ENCODE measurements at regions not wholly inside any gene's neighbourhood (a gene's known extent, or its start where the extent isn't known, plus 50 kb on each side); places are given as distances from the start of the nearest gene placed in this dataset.

- no peak for DNase-seq (ENCODE audit: low read depth)
Observed at GRCh38 chr16:9186061-9186460, 94.6 kb downstream of the HAPSTR1 start.

- DNase-seq (ENCODE audit: low read depth): no peak
Observed at GRCh38 chr16:9188721-9189120, 97.3 kb downstream of the HAPSTR1 start.

GRCh38 chr16:9191274-9191850, 99.9 kb downstream of the HAPSTR1 start:
- DNase-seq (ENCODE audit: low read depth): no peak

- no peak for DNase-seq (ENCODE audit: low read depth)
Observed at GRCh38 chr16:9192746-9193145, 101.3 kb downstream of the HAPSTR1 start.

- DNase-seq (ENCODE audit: low read depth): no peak
Observed at GRCh38 chr16:9195287-9195686, 103.8 kb downstream of the HAPSTR1 start.

- no peak for DNase-seq (ENCODE audit: low read depth)
Observed at GRCh38 chr16:9197957-9198661, 106.7 kb downstream of the HAPSTR1 start.

GRCh38 chr16:9199311-9199710, 107.9 kb downstream of the HAPSTR1 start:
- no peak for DNase-seq (ENCODE audit: low read depth)

- no peak for DNase-seq (ENCODE audit: low read depth)
Observed at GRCh38 chr16:9199751-9200150, 108.3 kb downstream of the HAPSTR1 start.

- no peak for DNase-seq (ENCODE audit: low read depth)
Observed at GRCh38 chr16:9203956-9204355, 112.5 kb downstream of the HAPSTR1 start.

GRCh38 chr16:9205661-9206060, 114.2 kb downstream of the HAPSTR1 start:
- DNase-seq (ENCODE audit: low read depth): no peak

- DNase-seq (ENCODE audit: low read depth): no peak
Observed at GRCh38 chr16:9206156-9206555, 114.7 kb downstream of the HAPSTR1 start.

GRCh38 chr16:9212621-9213020, 121.2 kb downstream of the HAPSTR1 start:
- DNase-seq (ENCODE audit: low read depth): no peak

GRCh38 chr16:9219813-9220212, 128.4 kb downstream of the HAPSTR1 start:
- no peak for DNase-seq (ENCODE audit: low read depth)

GRCh38 chr16:9225527-9226316, 134.3 kb downstream of the HAPSTR1 start:
- DNase-seq (ENCODE audit: low read depth): no peak

GRCh38 chr16:9226924-9227323, 135.5 kb downstream of the HAPSTR1 start:
- DNase-seq (ENCODE audit: low read depth): no peak

GRCh38 chr16:9231039-9231438, 139.6 kb downstream of the HAPSTR1 start:
- no peak for DNase-seq (ENCODE audit: low read depth)

GRCh38 chr16:9232102-9232770, 140.8 kb downstream of the HAPSTR1 start:
- no peak for DNase-seq (ENCODE audit: low read depth)

- no peak for DNase-seq (ENCODE audit: low read depth)
Observed at GRCh38 chr16:9235867-9236266, 144.4 kb downstream of the HAPSTR1 start.

- DNase-seq (ENCODE audit: low read depth): no peak
Observed at GRCh38 chr16:9236319-9236718, 144.9 kb downstream of the HAPSTR1 start.

GRCh38 chr16:9238346-9238745, 146.9 kb downstream of the HAPSTR1 start:
- DNase-seq (ENCODE audit: low read depth): no peak

GRCh38 chr16:9241177-9241576, 149.7 kb downstream of the HAPSTR1 start:
- no peak for DNase-seq (ENCODE audit: low read depth)

GRCh38 chr16:9248162-9248561, 156.7 kb downstream of the HAPSTR1 start:
- no peak for DNase-seq (ENCODE audit: low read depth)

GRCh38 chr16:9249534-9249933, 158.1 kb downstream of the HAPSTR1 start:
- no peak for DNase-seq (ENCODE audit: low read depth)

Data from non-pigmented ciliary epithelial cell (primary cell).